H1 (cell line): ENCODE measurements at regions not wholly inside any gene's neighbourhood (a gene's known extent, or its start where the extent isn't known, plus 50 kb on each side); places are given as distances from the start of the nearest gene placed in this dataset.

ENCODE experiments used
- CTCF ChIA-PET: fragments of 300-600 bp; sonication (Branson Sonifier 250); formaldehyde crosslinking; loops from one replicate; lab custom pipeline; 2021; ENCODE audit not compliant: partially characterized antibody; lab: Charles Lee
- POLR2A ChIA-PET: fragments of 300-600 bp; sonication (Branson Sonifier 250); formaldehyde crosslinking; loops from one replicate; lab custom pipeline; 2021; ENCODE audit warnings: inconsistent platforms; ENCODE audit not compliant: partially characterized antibody; lab: Charles Lee
- DNase-seq, 2 experiments: peaks; one replicate each; pipeline versions ENCODE4 v3.0.0 to v3.0.0-alpha.2; 2010 to 2022; ENCODE audit warnings: low spot score in 2 of 2, low read depth in 1 of 2, mixed read lengths in 1 of 2
- FAIRE-seq: peaks from 2 replicates; lab custom pipeline; 2011; peaks lifted over from hg19 to GRCh38; lab: Jason Lieb, UNC
- H2AFZ ChIP-seq: 2 replicates; pipeline ENCODE4 v1.8.1; 2012; ENCODE audit warnings: low read length, inconsistent platforms
- H2AK5ac ChIP-seq: 2 replicates; pipeline ENCODE4 v1.6.1; 2013; ENCODE audit warnings: low read depth, low read length
- H2BK120ac ChIP-seq: replicated peaks from 2 replicates; pipeline ENCODE3; 2013; ENCODE audit warnings: low read depth, low read length, inconsistent platforms
- H2BK12ac ChIP-seq: 2 replicates; pipeline ENCODE4 v1.6.1; 2013; ENCODE audit warnings: low read depth, low read length
- H2BK15ac ChIP-seq: 2 replicates; pipeline ENCODE4 v1.6.1; 2013; ENCODE audit warnings: low read length
- H2BK20ac ChIP-seq: 2 replicates; pipeline ENCODE4 v1.6.1; 2013; ENCODE audit warnings: low read length
- H2BK5ac ChIP-seq: 2 replicates; pipeline ENCODE4 v1.6.1; 2013; ENCODE audit warnings: low read depth, low read length
- H3K14ac ChIP-seq: 2 replicates; pipeline ENCODE4 v1.6.1; 2013; ENCODE audit warnings: inconsistent platforms; ENCODE audit not compliant: insufficient read length
- H3K18ac ChIP-seq: 2 replicates; pipeline ENCODE4 v1.6.1; 2013; ENCODE audit warnings: low read length; ENCODE audit errors: extremely low read depth
- H3K23ac ChIP-seq: 2 replicates; pipeline ENCODE4 v1.6.1; 2013; ENCODE audit warnings: inconsistent platforms; ENCODE audit not compliant: insufficient read length
- H3K23me2 ChIP-seq: 2 replicates; pipeline ENCODE4 v1.6.1; 2013; ENCODE audit warnings: low read depth, low read length
- H3K27ac ChIP-seq: 2 replicates; pipeline ENCODE4 v1.6.1; 2011; ENCODE audit warnings: low read depth, low read length, inconsistent platforms
- H3K27me3 ChIP-seq, 4 experiments: replicated peaks in 1 of 4; 1 replicate in 1 of 4; 2 replicates in 3 of 4; pipeline versions ENCODE4 v1.6.1 to v1.8.1; 2011 to 2013; ENCODE audit warnings: low read length in 3 of 4, mild to moderate bottlenecking in 3 of 4, inconsistent platforms in 2 of 4, mixed read lengths in 2 of 4, moderate library complexity in 1 of 4; ENCODE audit not compliant: control insufficient read depth in 3 of 4, insufficient read depth in 3 of 4; ENCODE audit errors: extremely low read depth in 1 of 4
- H3K36me3 ChIP-seq, 4 experiments: 2 replicates each; pipeline versions ENCODE4 v1.6.1 to v1.8.1; 2011 to 2013; ENCODE audit warnings: mild to moderate bottlenecking in 4 of 4, low read length in 3 of 4, moderate library complexity in 2 of 4, control low read depth in 1 of 4, inconsistent platforms in 1 of 4; ENCODE audit not compliant: insufficient read depth in 4 of 4, control insufficient read depth in 2 of 4
- H3K4ac ChIP-seq: replicated peaks from 2 replicates; pipeline ENCODE3; 2013; ENCODE audit warnings: low read length, low read depth, mixed read lengths, inconsistent platforms; ENCODE audit not compliant: insufficient read length
- H3K4me1 ChIP-seq, 4 experiments: replicated peaks in 1 of 4; 1 replicate in 1 of 4; 2 replicates in 3 of 4; pipeline versions ENCODE4 v1.6.1 to v1.8.1; 2011 to 2013; ENCODE audit warnings: low read length in 3 of 4, inconsistent platforms in 2 of 4, mixed read lengths in 1 of 4; ENCODE audit not compliant: insufficient read depth in 4 of 4, control insufficient read depth in 3 of 4
- H3K4me2 ChIP-seq, 2 experiments: 2 replicates each; pipeline versions ENCODE4 v1.6.1 to v1.8.1; 2011 to 2013; ENCODE audit warnings: low read depth in 2 of 2, low read length in 2 of 2, control low read depth in 1 of 2, inconsistent platforms in 1 of 2, mild to moderate bottlenecking in 1 of 2; ENCODE audit not compliant: insufficient read depth in 1 of 2
- H3K4me3 ChIP-seq, 4 experiments: fragments of 200-600, 300-600 bp in 1 of 4; sonication (generic), shearing (Covaris generic), sonication (Bioruptor Twin) in 1 of 4; 2 replicates each; pipeline versions ENCODE4 v1.5.1 to v1.8.1; 2011 to 2016; ENCODE audit warnings: low read length in 4 of 4, low read depth in 3 of 4, control low read depth in 2 of 4, inconsistent platforms in 2 of 4, mild to moderate bottlenecking in 2 of 4, mixed read lengths in 1 of 4, moderate library complexity in 1 of 4; ENCODE audit not compliant: insufficient read depth in 2 of 4; ENCODE audit errors: extremely low read depth in 1 of 4
- H3K56ac ChIP-seq: replicated peaks from 2 replicates; pipeline ENCODE3; 2013; ENCODE audit warnings: low read depth, mild to moderate bottlenecking, mixed read lengths, low read length, inconsistent platforms; ENCODE audit not compliant: insufficient read length
- H3K79me1 ChIP-seq: 2 replicates; pipeline ENCODE4 v1.6.1; 2013; ENCODE audit warnings: low read depth, low read length, control low read depth
- H3K79me2 ChIP-seq, 2 experiments: 2 replicates each; pipeline versions ENCODE4 v1.6.1 to v1.8.1; 2012 to 2013; ENCODE audit warnings: low read length in 2 of 2, mild to moderate bottlenecking in 2 of 2, inconsistent platforms in 1 of 2; ENCODE audit not compliant: insufficient read depth in 2 of 2, control insufficient read depth in 1 of 2
- H3K9ac ChIP-seq, 4 experiments: replicated peaks in 1 of 4; 1 replicate in 1 of 4; 2 replicates in 3 of 4; pipeline versions ENCODE4 v1.6.1 to v1.8.1; 2011 to 2013; ENCODE audit warnings: low read depth in 3 of 4, low read length in 3 of 4, control low read depth in 2 of 4, mild to moderate bottlenecking in 2 of 4, moderate library complexity in 2 of 4, inconsistent platforms in 1 of 4; ENCODE audit errors: extremely low read depth in 1 of 4
- H3K9me3 ChIP-seq, 2 experiments: 2 replicates each; pipeline versions ENCODE4 v1.6.1 to v1.8.1; 2012 to 2013; ENCODE audit warnings: mild to moderate bottlenecking in 2 of 2, moderate library complexity in 2 of 2, control low read depth in 1 of 2, inconsistent platforms in 1 of 2, low read depth in 1 of 2, low read length in 1 of 2, mixed read lengths in 1 of 2; ENCODE audit not compliant: insufficient read depth in 2 of 2
- H4K20me1 ChIP-seq, 2 experiments: replicated peaks in 1 of 2; 2 replicates each; pipeline versions ENCODE3 to v1.8.1; 2011 to 2013; ENCODE audit warnings: inconsistent platforms in 2 of 2, low read length in 2 of 2, mild to moderate bottlenecking in 1 of 2; ENCODE audit not compliant: insufficient read depth in 2 of 2, control insufficient read depth in 1 of 2
- H4K5ac ChIP-seq: 2 replicates; pipeline ENCODE4 v1.6.1; 2013; ENCODE audit warnings: low read length, low read depth, mixed read lengths, inconsistent platforms; ENCODE audit not compliant: insufficient read length
- H4K8ac ChIP-seq: 2 replicates; pipeline ENCODE4 v1.8.0; 2013; ENCODE audit warnings: mild to moderate bottlenecking, moderate library complexity, low read length, inconsistent platforms; ENCODE audit not compliant: insufficient read depth; ENCODE audit errors: extremely low read depth
- H4K91ac ChIP-seq: replicated peaks from 2 replicates; pipeline ENCODE3; 2013; ENCODE audit warnings: low read length, mixed read lengths, inconsistent platforms; ENCODE audit not compliant: insufficient read length
- CREB1 ChIP-seq: IDR thresholded peaks from 2 replicates; pipeline ENCODE4 v1.6.1; 2012; ENCODE audit warnings: inconsistent platforms
- CTBP2 ChIP-seq: IDR thresholded peaks from 2 replicates; pipeline ENCODE4 v1.7.0; 2011; ENCODE audit warnings: borderline replicate concordance, mild to moderate bottlenecking, moderate library complexity, mixed read lengths, low read length; ENCODE audit not compliant: insufficient read depth, insufficient read length
- EP300 ChIP-seq, 2 experiments: IDR thresholded peaks; 1 replicate in 1 of 2; 2 replicates in 1 of 2; pipeline ENCODE4 v1.6.1; 2011 to 2012; ENCODE audit warnings: low read depth in 2 of 2, low read length in 2 of 2, mild to moderate bottlenecking in 2 of 2, borderline replicate concordance in 1 of 2, inconsistent platforms in 1 of 2, moderate library complexity in 1 of 2
- KDM1A ChIP-seq: fragments of 200-600, 300-600 bp; sonication (generic); IDR thresholded peaks from 2 replicates; pipeline ENCODE4 v1.7.1; 2016; ENCODE audit warnings: mild to moderate bottlenecking, low read length, borderline replicate concordance
- MAFK ChIP-seq: IDR thresholded peaks from 2 replicates; pipeline ENCODE4 v1.6.1; 2012; ENCODE audit warnings: low read depth, mild to moderate bottlenecking, improper control_type of control experiment, low read length
- RBBP5 ChIP-seq: IDR thresholded peaks from 2 replicates; pipeline ENCODE4 v1.7.1; 2012; ENCODE audit warnings: low read depth, mild to moderate bottlenecking, inconsistent platforms, low read length, moderate library complexity, borderline replicate concordance
- RNF2 ChIP-seq: fragments of 200-900, 300-1000 bp; sonication (generic); IDR thresholded peaks from 2 replicates; pipeline ENCODE4 v1.7.1; 2016; ENCODE audit warnings: borderline replicate concordance, low read depth, mild to moderate bottlenecking, antibody characterized with exemption, low read length; ENCODE audit not compliant: poor library complexity, severe bottlenecking; ENCODE audit errors: missing control alignments
- SAP30 ChIP-seq: fragments of 300-600 bp; sonication (generic); IDR thresholded peaks from 2 replicates; pipeline ENCODE4 v1.7.1; 2012; ENCODE audit warnings: low read length, moderate library complexity, mild to moderate bottlenecking, inconsistent platforms; ENCODE audit not compliant: insufficient read depth, insufficient replicate concordance
- WGBS, 2 experiments: shearing (Covaris generic) in 1 of 2; methylation state at CpG; one replicate each; pipeline versions ENCODE4 v1.1.6 to v1.1.7; 2013 to 2015; ENCODE audit warnings: low lambda C conversion rate in 2 of 2, mixed read lengths in 2 of 2, inconsistent platforms in 1 of 2, low coverage in 1 of 2, missing lambda C conversion rate in 1 of 2; ENCODE audit not compliant: insufficient replicate concordance in 2 of 2, insufficient coverage in 1 of 2, insufficient read length in 1 of 2; ENCODE audit errors: extremely low coverage in 1 of 2, missing lambda C conversion rate in 1 of 2; 5-methylcytosine and 5-hydroxymethylcytosine counted together
- TF ChIP-seq, protein P1 (sequence below), 3 experiments: IDR thresholded peaks; 1 replicate in 2 of 3; 2 replicates in 1 of 3; pipeline versions ENCODE4 v1.5.1 to v1.6.1; 2011; ENCODE audit warnings: low read length in 3 of 3, mild to moderate bottlenecking in 3 of 3, inconsistent platforms in 2 of 3, low read depth in 1 of 3, moderate library complexity in 1 of 3; ENCODE audit not compliant: insufficient read depth in 1 of 3; ENCODE audit errors: control extremely low read depth in 1 of 3

- no peak for FAIRE-seq
- no peak overlapping the region for H3K23ac ChIP-seq
- H3K4me1 ChIP-seq, result no peaks in the 10 kb centered on the region
- H4K8ac ChIP-seq, result no peak overlapping the region
- H2AFZ ChIP-seq, result no peak overlapping the region
- POLR2A ChIA-PET, result no interaction called here
- no peak overlapping the region for H2BK20ac ChIP-seq
- no peaks in the 10 kb centered on the region for H4K20me1 ChIP-seq
- H2BK12ac ChIP-seq, result no peak overlapping the region
- DNase-seq, result no peak
- H3K56ac ChIP-seq, result no peak overlapping the region
- H3K23me2 ChIP-seq, result no peaks in the 10 kb centered on the region
- no peak overlapping the region for H2BK5ac ChIP-seq
- no peak overlapping the region for H3K9ac ChIP-seq
- no peak overlapping the region for H4K5ac ChIP-seq
- H4K91ac ChIP-seq, result no peak overlapping the region
- no peak overlapping the region for H3K14ac ChIP-seq
- no peak overlapping the region for H3K18ac ChIP-seq
- H3K79me1 ChIP-seq, result no peaks in the 10 kb centered on the region
- no peak overlapping the region for H2AK5ac ChIP-seq
- TF ChIP-seq CREB1, result no peak
- TF ChIP-seq RBBP5, result no peak
- TF ChIP-seq, protein P1, sequence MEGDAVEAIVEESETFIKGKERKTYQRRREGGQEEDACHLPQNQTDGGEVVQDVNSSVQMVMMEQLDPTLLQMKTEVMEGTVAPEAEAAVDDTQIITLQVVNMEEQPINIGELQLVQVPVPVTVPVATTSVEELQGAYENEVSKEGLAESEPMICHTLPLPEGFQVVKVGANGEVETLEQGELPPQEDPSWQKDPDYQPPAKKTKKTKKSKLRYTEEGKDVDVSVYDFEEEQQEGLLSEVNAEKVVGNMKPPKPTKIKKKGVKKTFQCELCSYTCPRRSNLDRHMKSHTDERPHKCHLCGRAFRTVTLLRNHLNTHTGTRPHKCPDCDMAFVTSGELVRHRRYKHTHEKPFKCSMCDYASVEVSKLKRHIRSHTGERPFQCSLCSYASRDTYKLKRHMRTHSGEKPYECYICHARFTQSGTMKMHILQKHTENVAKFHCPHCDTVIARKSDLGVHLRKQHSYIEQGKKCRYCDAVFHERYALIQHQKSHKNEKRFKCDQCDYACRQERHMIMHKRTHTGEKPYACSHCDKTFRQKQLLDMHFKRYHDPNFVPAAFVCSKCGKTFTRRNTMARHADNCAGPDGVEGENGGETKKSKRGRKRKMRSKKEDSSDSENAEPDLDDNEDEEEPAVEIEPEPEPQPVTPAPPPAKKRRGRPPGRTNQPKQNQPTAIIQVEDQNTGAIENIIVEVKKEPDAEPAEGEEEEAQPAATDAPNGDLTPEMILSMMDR (IDR thresholded peaks at IDR 0.05; ENCODE audit: control extremely low read depth in 1 of 3, insufficient read depth in 1 of 3, low read depth in 1 of 3, low read length in 3 of 3), result no peak
- no peak for TF ChIP-seq KDM1A
- no peak for TF ChIP-seq EP300 (IDR thresholded peaks at IDR 0.05; ENCODE audit: borderline replicate concordance in 1 of 2, low read depth in 2 of 2, low read length in 2 of 2)
- TF ChIP-seq RNF2, result no peak
- no peak for TF ChIP-seq MAFK
- TF ChIP-seq SAP30, result no peak
- TF ChIP-seq CTBP2, result no peak
- H3K9me3 ChIP-seq, result no peaks in the 10 kb centered on the region
- H3K27ac ChIP-seq, result no peak overlapping the region
- CTCF ChIA-PET, result no interaction called here
- H3K4ac ChIP-seq, result no peak overlapping the region
- no peak overlapping the region for H3K4me2 ChIP-seq
- H2BK15ac ChIP-seq, result no peak overlapping the region
- no peak overlapping the region for H2BK120ac ChIP-seq
- H3K79me2 ChIP-seq, result no peaks in the 10 kb centered on the region
- H3K36me3 ChIP-seq, result no peaks in the 10 kb centered on the region
- H3K4me3 ChIP-seq, result no peak overlapping the region
- H3K27me3 ChIP-seq, result no peaks in the 10 kb centered on the region
- WGBS, 2 experiments, result 85% methylated on average over 2 of the region's 2 CpGs; no CpG with 5 or more reads in 1 of the 2 experiments
Observed at GRCh38 chr3:63768888-63769287, 50.2 kb upstream of the C3orf49 start.
